ENCODE measurements at regions not wholly inside any gene's neighbourhood (a gene's known extent, or its start where the extent isn't known, plus 50 kb on each side); places are given as distances from the start of the nearest gene placed in this dataset.

DNA sequence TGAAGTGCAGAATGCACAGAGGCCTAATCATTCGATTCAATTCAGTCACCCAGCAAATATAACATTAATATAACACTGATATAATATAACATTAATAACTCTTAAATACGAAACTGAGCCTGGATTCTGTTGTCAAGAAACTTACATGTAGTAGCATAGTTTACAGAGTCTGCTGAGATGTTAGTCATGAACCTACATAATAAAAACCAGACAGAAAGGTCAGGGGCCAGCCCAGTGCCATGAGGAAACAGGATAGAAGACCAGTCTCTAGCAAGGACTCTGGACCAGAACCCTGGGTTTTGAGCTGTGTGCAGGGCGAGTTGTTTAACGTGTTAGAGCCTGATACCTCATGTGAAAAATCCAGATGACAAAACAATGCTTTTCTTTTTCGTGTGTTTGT, 234.7 kb downstream of the NR2F1-AS1 start:
- no peak overlapping the region for H3K4me3 ChIP-seq (replicated peaks; ENCODE audit: low read depth, low read length)
- TF ChIP-seq, protein P1, sequence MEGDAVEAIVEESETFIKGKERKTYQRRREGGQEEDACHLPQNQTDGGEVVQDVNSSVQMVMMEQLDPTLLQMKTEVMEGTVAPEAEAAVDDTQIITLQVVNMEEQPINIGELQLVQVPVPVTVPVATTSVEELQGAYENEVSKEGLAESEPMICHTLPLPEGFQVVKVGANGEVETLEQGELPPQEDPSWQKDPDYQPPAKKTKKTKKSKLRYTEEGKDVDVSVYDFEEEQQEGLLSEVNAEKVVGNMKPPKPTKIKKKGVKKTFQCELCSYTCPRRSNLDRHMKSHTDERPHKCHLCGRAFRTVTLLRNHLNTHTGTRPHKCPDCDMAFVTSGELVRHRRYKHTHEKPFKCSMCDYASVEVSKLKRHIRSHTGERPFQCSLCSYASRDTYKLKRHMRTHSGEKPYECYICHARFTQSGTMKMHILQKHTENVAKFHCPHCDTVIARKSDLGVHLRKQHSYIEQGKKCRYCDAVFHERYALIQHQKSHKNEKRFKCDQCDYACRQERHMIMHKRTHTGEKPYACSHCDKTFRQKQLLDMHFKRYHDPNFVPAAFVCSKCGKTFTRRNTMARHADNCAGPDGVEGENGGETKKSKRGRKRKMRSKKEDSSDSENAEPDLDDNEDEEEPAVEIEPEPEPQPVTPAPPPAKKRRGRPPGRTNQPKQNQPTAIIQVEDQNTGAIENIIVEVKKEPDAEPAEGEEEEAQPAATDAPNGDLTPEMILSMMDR (IDR thresholded peaks at IDR 0.05; ENCODE audit: low read length, missing control alignments), result no peak
- DNase-seq (ENCODE audit: low read depth), result no peak

DNA sequence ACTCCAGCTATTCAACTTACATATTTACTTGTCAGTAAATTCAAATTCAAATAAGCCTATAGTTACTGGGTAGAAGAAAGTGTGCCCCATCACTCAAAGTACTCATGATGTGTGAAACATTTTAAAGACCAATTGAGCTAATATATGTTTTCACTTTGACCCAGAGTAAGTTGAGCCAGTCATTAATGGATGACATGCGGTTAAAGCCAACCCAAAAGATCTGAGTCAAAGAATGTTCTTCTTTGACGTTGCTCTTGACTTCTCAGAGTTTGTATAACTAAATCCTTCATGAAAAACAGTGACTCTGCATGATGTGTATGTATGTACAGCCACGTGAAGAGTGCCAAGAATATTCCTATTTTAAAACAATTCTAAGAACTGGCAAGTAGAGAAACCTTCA, 237.4 kb downstream of the NR2F1-AS1 start:
- DNase-seq (ENCODE audit: low read depth), result no peak
- TF ChIP-seq, protein P1 (IDR thresholded peaks at IDR 0.05; ENCODE audit: low read length, missing control alignments), result no peak
- no peak overlapping the region for H3K4me3 ChIP-seq (replicated peaks; ENCODE audit: low read depth, low read length)

DNA sequence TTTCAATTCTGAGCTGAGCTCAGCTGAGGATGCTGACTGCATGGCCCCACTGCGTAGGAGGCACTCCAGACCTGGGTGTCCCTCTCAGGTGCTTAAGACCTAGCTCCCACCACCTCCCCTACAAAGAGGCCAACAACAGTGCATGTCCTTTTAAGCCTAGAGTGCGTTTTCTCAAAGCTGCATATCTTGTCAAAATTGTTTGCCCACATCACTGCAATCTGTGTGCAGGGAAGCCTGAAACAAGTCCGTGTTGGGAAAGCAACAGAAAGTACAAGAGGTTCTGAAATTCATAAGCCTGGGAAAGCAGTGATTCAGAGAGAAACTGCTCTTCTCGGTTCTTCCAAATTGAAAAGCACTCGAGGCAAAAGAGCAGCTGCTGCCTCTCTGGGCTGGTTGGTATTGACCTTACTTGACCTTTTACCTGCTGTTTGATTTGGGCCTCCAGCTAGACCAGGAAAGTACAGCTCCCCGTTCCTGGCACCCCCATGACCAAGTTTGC, 238.4 kb downstream of the NR2F1-AS1 start:
- no peak overlapping the region for H3K4me3 ChIP-seq (replicated peaks; ENCODE audit: low read depth, low read length)
- no peak for DNase-seq (ENCODE audit: low read depth)
- TF ChIP-seq, protein P1 (IDR thresholded peaks at IDR 0.05; ENCODE audit: low read length, missing control alignments), result no peak

DNA sequence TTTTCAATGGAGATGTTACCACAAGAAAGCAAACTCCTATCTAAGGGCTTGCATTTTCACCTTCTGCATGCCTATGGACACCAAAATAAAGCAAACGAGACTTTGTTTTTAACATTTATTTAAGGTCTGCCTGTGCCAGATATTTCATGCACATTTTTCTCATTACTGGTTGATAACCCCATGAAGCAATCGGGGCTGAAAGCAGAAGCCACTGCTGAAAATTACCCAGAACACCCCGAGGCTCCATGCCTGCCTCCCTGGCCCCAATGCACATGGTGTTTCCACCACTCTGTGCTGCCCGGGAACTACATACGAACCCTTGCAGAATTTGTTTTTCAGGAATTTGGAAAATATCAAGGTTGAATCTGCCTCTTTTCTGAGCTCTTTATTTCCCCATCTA, 240.1 kb downstream of the NR2F1-AS1 start:
- no peak for DNase-seq (ENCODE audit: low read depth)
- TF ChIP-seq, protein P1 (IDR thresholded peaks at IDR 0.05; ENCODE audit: low read length, missing control alignments), result no peak

DNA sequence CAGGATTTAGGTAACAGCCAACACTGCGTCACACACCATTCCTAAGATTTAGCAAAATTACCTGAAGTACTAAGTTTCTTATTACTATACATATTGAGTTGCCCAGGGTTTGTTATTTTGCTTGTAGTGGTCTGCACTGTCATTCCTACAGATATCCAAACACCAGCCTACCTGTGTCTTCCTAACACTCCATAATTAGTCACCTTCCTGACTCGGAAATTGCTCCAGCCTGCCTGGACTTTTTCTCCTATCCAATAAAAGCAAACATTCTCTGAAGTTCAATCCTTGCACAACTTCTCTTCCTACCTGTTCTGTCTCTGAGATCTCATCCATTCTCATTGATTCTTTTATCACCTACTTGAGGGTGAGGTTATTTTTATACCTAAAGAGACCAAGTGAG, 243.9 kb downstream of the NR2F1-AS1 start:
- DNase-seq (ENCODE audit: low read depth), result no peak
- no peak overlapping the region for H3K4me3 ChIP-seq (replicated peaks; ENCODE audit: low read depth, low read length)
- TF ChIP-seq, protein P1 (IDR thresholded peaks at IDR 0.05; ENCODE audit: low read length, missing control alignments), result no peak

More for the DNA sequence above, 240.1 kb downstream of the NR2F1-AS1 start:
- no peak overlapping the region for H3K4me3 ChIP-seq (replicated peaks; ENCODE audit: low read depth, low read length)

DNA sequence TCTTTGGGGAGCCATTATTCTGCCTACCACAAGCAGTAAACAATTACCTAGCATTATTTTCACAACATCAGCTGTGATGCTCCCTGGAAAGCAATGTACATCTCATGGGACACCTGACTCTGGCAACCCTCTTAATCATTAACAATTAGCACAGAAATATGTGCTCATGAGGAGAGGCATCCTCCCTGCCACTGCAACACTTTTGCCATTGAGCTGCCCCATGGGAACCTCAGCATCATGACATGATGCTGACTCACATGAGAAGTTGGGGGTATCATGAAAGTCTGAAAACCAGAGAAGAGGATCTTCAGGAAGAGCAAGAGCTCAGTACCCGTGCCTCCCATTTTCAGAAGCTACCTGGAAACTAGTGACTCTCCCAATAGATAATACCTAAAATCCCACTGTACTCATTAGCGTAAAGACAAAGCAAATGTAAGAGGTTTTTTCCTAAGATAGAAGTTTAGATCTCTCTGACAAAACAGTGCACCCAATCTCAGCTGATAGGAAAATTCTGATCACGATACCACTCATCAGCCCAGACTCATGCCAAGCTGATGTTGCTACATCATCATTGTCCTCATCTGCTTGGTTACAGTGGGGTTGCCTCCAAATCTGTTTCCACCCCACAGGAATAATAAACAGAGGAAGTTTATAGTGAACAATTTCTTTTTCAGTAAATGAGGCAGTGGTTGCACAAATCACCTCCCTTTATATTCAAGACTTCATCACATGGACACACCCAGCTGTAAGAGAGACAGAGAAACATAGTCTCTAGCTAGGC, 244.5 kb downstream of the NR2F1-AS1 start:
- TF ChIP-seq, protein P1 (IDR thresholded peaks at IDR 0.05; ENCODE audit: low read length, missing control alignments), result no peak
- no peak overlapping the region for H3K4me3 ChIP-seq (replicated peaks; ENCODE audit: low read depth, low read length)
- no peak for DNase-seq (ENCODE audit: low read depth)

DNA sequence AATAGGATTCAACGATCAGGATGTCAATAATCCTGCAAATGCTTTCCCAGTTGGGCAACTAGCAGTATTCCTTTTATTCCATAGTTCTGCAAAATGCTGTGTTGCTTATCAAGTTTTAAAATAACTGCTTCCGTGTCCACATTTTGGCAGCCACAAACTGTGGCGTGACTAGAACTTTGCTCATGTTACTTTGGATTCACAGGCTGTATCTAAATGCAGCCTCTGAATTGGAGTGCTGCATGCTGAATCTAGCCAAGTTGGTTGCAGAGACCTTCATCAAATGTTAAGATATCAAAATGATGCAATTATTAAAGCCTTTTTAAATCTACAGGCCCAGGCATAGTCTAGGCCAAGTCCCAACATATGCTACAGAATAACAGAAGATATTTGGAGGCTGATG, 249.2 kb downstream of the NR2F1-AS1 start:
- DNase-seq (ENCODE audit: low read depth), result peak; percentile 75
- TF ChIP-seq, protein P1 (IDR thresholded peaks at IDR 0.05; ENCODE audit: low read length, missing control alignments), result no peak
- H3K4me3 ChIP-seq (replicated peaks; ENCODE audit: low read depth, low read length), result no peak overlapping the region
